GM19023 (cell line): ENCODE measurements at regions not wholly inside any gene's neighbourhood (a gene's known extent, or its start where the extent isn't known, plus 50 kb on each side); places are given as distances from the start of the nearest gene placed in this dataset.
"Not testable (repeated sequence)": the region's sequence is repeated elsewhere in the genome, so short reads cannot be mapped to it uniquely, and the experiment has no call there.

Experiments
- ATAC-seq: cut with Tn5 transposase; IDR thresholded peaks from one replicate; pipeline ENCODE4 v1.9.1; 2021; ENCODE audit warnings: mild to moderate bottlenecking, moderate library complexity; ENCODE audit not compliant: unreplicated experiment

DNA sequence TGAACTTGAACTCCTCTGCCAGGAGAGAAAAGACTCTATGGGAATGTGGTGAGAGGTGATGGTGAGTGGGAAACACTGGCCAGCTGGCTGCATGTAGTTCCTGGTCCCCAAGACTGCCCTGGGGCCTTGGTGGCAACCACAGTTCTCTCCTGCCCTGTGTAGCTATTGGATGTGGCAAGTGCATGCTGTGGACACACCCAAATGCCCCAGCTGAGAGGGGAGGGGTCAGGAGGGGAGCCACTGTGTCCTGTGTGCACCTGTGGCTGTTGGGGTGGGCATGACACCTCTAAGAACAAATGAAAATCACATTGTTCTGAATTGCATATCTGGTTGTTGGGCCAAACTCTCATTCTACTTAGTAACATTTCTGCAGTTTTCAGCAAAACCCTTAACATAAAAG is 409.6 kb downstream of the NSUN3 start:
- ATAC-seq, result no peak

DNA sequence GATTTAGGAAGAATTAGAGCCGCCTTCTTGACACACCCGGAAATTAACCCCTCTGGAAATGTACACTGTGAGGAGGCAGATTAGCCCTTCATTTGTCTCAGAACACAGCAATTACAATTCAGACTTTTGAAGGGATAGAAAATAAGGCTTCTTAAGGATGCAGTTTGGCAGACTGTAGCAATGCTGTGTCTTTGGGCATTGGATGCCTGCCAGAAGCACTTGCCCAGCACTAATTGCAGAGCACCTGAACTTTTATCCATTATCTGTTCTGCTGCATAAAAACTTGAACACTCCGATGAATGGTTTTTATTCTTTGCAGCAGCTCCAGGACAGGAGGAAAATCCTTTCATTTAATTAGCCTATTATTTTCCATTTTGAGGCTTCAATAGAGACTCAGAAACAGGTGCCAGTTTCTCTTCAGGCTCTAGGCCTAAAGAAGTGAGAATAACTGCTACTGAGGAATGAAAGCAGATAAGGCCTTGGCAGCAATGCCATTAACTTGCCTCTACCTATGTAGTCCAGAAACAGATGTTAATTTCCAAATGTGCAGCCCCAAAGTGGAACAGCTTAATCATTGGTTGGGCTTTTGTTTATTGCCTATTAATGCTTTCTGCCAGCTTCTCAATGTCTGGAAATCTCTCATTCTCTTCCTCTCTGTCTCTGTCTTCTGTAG is 418.5 kb downstream of the NSUN3 start:
- ATAC-seq, result no peak

DNA sequence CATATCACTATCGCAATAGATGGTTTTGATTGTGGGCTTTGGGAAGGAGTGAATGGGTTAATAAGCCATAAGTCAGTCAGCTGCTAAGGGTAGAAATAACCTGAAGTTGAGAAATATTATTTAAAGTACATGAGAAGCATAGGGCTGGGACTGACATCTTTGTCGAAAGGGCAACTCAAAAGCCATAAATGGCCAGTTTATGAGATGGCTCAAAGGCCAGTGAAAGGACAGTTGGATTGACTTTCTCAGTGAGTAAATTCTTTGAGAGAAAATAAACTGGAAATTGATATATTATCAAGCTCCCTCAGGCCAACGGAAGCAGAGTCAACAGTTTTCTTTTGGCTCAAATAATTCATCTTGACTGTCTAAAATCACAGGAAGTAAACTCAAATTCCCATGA is 419.8 kb downstream of the NSUN3 start:
- ATAC-seq, result no peak

DNA sequence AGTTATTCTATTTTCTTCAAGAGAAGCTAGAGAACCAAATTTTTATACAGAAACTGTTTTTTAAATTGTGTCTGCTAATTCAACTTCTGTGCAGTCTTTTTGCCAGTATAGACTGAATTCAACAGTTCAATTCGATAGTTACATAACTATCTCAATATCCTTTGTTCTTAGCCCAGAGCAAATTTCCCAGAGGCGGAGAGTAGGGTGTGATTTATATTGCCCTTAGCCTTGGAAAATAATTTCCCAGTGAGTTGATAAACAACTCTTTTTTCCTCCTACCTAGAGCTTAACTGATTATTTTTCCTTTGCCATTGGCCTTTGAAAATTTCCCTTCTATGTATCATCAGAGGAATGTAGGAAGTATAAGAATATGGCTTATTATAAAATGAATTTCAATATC is 420.5 kb downstream of the NSUN3 start:
- no peak for ATAC-seq

DNA sequence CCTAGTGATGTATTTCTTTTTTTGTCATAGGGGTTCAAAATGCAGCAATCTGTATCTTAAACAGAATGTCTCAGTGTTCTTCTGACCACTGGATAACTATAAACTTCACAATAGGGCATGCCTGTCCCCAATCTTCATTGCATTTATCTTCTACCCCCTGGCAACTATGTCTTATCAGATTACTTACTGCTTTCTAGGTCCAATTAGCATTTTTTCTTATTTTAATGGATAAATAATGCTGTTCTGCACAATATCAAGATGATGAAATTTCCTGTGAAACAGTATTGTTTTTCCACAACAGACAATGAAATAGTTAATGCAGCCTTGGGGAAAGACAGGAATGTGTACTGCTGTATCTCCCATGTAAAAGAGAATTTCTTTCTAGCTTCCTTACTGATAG is 432.1 kb downstream of the NSUN3 start:
- ATAC-seq, result no peak

DNA sequence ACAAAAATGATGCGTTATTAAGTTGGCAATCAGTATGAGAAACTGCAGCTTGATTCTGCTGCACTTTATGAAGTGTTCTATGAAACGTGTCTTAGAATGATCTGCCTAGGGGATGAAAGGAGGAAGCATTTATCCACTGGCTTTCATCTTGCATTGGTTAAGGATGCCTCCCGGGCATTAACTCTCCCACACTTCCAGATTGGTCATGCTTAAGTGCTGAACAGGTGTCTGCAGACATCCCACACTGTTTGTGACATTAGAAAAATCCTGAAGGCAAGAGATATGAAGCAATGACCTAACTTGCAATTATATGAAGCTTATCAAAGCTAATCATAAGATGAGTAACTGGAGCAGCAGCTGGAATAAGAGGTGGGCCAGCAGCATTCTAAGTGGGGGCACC is 437.3 kb downstream of the NSUN3 start:
- ATAC-seq, result no peak

DNA sequence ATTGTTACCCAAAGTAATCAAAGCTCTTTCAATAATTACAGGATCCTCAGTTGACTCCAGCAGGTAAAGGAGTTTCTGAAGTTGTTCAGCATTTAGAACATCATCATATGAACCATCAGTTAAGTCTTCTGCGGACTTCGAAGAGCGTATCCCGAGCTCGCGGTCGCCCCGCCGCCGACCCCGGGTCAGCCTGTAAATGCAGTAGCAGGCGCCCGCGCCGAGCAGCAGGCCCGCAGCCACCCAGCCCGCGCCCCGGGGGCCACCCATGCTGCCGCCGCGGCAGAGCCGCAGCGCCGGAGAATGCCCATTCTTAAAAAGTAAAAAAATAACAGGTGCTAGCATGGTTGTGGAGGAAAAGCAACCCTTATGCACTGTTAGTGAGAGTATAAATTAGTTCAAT is 444.5 kb downstream of the NSUN3 start:
- ATAC-seq, result not testable (repeated sequence)

DNA sequence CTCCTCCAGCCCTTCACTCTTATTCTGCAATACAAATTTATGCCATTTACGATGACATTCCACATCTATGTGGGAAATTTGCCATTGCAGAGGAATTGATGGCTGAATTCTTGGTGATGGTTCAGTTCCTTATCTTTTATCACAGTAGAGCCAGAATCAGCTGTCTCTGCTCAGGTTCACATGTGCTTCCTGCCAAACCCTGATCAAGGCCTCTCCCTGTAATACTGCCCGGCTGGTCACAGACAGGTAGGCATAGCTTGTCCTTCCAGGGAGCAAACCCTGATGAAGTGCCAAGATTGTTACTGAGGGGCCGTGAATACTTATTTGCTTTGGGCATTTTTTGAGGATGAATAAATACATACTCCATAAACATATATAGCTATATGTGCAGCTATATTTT is 450.0 kb downstream of the NSUN3 start:
- no peak for ATAC-seq

DNA sequence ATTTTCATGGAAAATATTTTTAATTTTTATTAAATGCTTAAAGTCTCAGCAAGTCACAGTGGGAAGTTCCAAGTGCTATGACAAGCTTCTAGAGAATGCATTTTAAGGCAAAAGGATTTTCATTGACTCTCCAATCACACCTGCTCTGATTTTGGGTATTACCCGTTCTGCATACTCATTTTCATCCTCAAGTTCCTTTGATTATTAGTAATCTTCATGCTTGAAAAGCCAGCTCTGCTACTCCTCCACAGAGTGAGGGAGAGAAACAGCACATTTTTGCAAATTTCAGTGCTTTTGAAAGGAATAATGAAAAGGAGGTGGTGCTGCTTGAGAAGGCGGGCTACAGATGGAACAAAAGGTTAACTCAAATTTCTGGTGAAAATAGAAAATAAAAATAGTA is 450.7 kb downstream of the NSUN3 start:
- no peak for ATAC-seq

DNA sequence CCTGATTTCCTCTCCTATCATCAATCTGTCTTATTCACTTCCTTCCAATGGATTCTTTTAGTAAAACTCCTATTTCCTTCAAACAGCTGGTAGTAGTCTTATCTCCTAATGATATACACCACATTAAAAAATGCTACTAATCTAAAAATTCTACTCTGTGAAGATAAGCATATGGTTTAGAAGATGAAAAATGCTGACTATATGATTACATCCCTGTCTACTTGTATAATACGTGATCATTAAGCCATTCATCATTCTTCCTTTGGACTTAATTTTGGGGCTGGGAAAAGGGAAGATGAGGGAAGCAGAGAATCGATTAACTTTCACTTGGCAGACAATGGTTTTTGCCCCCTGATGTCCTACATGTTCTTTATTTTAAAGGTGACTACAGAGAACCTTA is 453.1 kb downstream of the NSUN3 start:
- ATAC-seq, result no peak

DNA sequence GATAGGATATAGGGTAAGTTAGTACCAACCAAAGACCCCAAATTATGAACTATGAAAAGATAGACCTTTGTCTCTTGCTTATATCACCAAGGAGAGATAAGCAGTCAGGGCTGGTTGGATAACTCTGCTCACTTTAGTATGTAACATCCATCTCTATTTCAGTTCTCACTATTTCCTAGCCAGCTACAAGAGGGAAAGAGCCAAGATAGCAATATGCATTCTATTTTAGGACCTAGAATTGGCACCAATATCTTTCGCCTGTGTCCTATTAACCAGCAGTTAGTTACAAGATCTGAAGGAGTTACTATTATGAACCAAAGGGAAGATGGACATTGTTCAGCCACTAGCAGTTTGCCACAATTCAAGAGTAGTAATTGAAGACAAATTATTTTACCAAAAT is 457.5 kb downstream of the NSUN3 start:
- no peak for ATAC-seq

DNA sequence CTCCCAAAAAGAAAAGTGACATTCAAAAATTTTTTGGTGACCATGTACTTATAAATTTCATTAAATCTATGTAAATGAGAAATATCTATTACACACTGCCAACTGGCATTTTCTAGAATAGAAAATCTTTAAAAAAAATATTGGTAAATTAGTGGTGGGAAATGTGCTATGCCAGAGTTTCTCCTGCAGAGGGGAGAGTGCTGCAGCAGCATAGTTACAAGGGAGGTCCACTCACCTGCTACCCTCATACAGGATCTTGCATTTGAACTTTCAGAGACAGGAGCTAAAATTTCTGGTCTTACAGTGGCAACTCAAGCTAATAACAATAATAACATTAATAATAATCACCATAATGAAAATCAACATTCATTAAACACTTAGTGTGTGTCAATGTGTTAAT is 459.6 kb downstream of the NSUN3 start:
- ATAC-seq, result no peak

DNA sequence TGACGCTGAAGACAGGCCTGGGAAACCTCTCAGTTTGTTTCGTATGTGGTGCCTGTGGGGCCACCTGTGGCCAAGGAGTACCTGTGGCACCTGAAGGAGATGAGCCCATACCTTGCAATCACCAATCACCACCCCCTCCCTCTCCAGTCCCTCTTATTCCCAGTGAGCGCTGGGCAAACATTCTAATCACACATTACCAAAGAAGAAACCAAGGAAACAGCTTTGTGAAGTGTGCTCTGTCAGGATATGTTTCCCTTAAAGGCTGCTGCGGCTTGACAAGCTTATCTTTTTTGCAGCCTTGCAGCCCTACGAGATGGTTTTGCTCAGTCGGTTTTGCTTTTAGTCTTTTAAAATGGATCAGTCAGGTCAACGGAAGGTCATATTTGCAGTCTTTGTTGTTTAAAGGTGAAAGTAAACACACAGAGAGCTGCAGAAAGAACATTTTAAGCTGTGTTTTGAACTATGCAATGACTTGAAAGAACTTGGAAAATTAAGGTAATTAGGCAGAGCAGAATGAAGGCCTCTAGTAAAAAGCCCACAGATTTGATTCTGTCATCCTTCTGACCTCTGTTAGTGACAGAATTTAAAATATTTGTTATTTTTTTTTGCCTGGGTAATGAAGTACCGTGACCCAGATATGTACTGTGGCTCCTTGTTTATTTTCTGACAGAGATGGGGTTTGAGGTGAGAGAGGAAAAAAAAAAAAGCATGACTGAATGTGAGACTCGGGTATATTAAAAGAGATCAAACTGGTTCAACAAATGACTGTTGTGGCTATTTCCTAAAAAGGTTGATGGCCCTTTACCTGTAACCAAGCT is 461.4 kb downstream of the NSUN3 start:
- no peak for ATAC-seq

DNA sequence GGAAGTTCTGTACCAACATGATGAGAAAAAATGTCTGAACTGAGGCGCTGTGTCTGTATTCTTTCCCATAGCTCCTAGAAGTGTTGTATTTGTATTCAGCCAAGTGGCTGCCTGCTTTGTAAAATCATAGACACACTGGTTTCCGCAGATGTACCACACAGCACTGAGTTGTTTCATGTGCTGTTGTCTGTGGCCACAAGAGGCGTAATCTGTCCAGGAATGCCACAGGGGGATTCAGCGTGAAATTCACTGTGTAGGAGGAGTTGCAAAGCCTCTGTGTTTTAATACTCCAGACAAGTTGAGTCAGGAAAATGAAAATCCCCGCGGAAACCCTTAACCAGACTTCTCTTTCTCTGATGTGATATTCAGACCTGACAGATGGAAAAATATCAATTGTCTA is 462.2 kb downstream of the NSUN3 start:
- ATAC-seq, result no peak

DNA sequence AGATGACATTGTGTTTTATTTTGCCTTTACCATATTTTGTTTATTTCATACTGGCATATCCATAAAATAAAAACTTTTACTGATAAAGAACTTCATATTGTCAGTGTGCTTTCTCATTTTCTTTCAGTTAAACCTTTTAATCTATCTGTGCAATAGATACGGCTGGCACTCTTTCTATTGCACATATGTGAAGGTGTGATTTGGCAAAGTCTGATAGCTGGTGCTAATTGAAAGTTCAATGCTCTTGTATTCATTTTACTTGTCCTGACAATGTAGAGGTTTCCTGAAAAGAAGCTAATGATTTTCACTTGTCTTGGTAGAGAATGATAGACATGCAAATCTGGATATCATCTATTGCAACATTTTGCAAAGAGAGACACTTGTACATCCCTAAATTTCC is 467.0 kb downstream of the NSUN3 start:
- ATAC-seq, result no peak

DNA sequence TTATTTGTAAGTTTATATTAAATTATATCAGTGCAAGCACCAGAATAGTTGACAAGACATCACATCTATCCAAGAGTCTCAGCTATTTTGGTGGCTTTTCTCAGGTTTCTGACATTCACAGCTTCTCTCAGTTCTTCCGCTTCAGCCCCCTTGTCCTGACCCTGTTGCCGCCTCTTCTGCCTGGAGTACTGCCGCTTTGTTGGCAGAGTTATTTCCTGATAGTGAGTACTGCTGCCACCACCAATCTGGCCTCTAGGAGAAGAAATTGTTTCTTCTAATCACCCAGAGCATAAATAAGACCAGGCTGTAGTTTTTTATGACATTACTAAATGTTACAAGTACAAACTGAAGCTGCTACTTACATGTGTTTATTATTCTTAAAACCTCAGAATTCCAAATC is 470.1 kb downstream of the NSUN3 start:
- no peak for ATAC-seq

DNA sequence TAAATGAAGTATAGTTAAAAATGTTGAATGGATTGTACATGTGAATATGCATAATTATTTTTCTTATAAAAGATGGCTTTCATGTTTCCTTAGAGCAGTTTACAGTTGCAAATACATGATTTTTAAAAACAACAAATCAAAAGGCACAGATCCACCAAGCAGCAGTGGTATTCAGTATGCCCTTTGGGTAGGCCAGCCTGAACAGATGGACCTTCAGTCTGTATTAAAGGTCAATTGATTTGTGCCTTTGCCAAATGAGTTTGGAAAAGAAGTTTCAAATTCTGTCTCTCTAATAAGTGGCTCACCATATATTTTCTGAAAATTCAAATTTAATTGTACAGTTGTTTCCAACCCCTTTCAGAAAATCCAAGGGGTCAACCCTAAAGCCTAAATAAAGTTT is 477.1 kb downstream of the NSUN3 start:
- no peak for ATAC-seq

DNA sequence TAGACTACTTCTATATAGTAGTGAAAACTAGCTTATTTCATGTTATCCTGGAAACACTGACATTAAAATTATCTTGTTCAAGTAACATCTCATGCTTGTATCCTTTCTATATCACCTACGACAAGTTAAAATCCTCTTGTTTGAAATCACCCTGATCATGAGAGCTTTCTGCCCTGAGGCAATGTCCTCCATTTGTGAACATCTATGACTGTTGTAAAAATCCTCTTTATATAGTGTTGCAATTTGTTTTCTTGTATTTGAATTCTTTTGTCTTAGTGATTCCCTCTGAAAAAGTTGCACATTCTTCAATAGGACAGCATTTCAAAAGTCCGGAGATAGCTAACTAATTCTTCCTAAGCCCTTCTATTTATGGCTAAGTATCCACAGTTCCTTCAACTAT is 480.3 kb downstream of the NSUN3 start:
- ATAC-seq, result no peak

DNA sequence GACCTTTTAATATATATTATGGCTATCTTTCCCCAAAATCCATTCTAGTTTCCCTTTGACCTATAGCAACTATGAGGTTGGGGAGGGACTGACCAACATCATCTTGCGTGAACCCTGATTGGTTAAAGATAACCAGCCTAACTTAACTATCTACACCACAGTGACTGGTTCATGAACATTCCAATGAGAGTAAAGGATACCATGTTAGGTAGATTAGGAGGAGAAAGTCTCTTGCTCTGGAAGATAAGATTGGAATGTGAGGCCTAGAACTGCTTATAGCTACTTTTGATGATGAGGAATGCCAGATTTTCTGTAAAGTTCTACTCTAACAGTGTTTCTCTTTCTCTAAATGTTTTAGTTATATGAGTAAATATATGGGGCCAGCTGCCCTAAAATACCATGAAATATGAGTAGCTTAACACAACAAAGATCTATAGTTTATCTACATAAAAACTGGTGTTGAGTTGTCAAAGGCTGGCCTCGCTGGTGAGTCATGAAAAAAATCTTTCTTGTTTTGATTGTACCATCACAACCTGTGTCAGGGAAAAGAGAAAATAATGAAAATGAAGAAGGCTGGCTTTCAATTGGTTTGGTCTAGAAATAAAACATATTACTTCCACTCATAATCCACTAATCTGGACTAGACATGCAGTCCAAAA is 481.4 kb downstream of the NSUN3 start:
- no peak for ATAC-seq

DNA sequence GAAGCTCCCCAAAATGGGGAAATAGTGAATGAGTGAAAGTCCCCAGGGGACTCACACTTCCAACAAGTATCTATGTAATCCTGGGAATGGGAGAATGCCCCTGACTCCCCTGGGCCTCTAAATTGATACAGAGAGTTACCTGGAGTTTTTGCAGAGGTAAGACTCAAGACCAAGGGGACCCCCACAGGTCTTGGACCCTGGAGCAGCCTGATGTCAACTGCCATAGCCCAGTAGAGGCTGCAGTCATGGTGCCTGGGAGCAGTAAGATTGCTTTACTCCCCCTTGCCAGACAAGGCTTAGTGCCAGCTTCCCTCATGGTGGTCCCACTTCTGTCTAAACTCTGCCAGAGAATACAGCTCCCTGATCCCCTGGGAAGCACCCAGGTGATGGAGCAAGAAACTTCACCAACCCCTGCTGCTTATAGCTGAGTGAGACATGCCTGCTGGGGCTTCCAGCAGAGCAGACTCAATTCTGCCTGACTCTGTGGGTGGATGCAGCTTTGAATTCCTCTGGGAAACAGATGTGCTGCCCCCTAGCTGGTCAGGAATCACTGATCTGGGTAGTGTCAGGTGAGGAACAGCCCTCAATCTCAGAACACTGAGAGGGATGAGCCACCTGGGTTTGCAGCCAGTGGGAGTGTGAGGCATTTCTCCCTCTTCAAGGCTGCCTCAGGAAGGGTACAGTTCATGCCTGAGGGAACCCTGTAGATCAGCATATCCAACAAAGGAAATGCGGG is 485.9 kb downstream of the NSUN3 start:
- no peak for ATAC-seq

DNA sequence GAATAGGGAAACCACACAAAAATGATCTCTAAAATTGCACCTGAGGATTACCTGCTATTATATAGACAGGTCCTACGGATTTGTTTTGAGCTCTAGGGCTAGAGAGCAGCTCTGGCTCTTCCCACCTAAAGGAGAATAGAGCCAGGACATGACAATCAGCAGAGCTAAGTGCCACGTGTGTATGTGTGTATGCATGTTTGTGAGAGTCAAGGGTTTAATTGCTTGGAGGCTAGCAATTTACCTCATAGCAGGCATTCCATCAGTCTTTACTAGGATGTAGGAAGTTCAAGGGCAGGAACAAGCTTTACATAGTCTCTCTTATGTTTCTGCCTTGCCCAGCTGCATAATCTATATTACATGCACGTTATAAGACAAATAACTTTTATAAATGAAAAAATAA is 498.2 kb downstream of the NSUN3 start:
- no peak for ATAC-seq

DNA sequence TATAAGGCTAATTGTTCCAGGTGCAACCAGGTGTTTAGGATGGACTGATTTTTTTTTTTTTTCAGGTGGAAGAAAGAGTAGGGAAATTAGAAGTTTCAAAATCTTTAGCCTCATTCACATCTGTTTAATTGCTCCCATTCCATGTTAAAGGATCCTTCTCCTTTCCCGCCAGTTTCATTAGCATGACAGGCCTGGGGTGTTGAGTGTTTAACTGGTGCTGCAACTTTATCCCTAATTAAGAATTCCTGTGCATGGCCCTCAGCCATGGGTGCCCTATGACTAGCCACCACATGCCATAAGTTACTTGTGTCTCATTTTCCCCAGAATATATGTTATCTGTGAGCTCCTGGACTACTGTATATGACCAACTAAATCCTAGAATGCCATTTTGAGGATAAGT is 501.4 kb downstream of the NSUN3 start:
- ATAC-seq, result no peak
